ENCODE measurements at regions not wholly inside any gene's neighbourhood (a gene's known extent, or its start where the extent isn't known, plus 50 kb on each side); places are given as distances from the start of the nearest gene placed in this dataset.

- no peaks in the 10 kb centered on the region for H3K9me2 ChIP-seq (ENCODE audit: low read depth, low read length)
These were observed 400.3 kb downstream of the CD109 start for GRCh38 chr6:74096329-74096728.

GRCh38 chr6:74093361-74093760 is 397.4 kb downstream of the CD109 start:
- Histone ChIP-seq H3K9me3 (ENCODE audit: low read length) (no peaks in the 10 kb centered on the region), H3K27me3 (ENCODE audit: insufficient read depth, low read length) (no peaks in the 10 kb centered on the region), H3K9me2 (ENCODE audit: low read depth, low read length) (no peaks in the 10 kb centered on the region), H3K36me3 (ENCODE audit: insufficient read depth, low read length) (no peaks in the 10 kb centered on the region), H4K20me1 (ENCODE audit: insufficient read depth, low read length) (no peaks in the 10 kb centered on the region), H3K4me2 (ENCODE audit: low read length) (no peak overlapping the region), H3F3A (ENCODE audit: insufficient read depth, low read length) (no peaks in the 10 kb centered on the region), H3K4me1 (ENCODE audit: insufficient read depth, low read length, severe bottlenecking) (no peaks in the 10 kb centered on the region), H2AFZ (ENCODE audit: low read length) (no peak overlapping the region), H3K9ac (ENCODE audit: low read length) (no peak overlapping the region), H3K27ac (ENCODE audit: low read depth, low read length, poor library complexity, severe bottlenecking) (no peak overlapping the region), H3K4me3 (ENCODE audit: low read depth, low read length, poor library complexity, severe bottlenecking) (no peak overlapping the region), H3K79me2 (ENCODE audit: insufficient read depth, low read length) (no peaks in the 10 kb centered on the region)
- TF ChIP-seq EZH2 (IDR thresholded peaks at IDR 0.05; ENCODE audit: borderline replicate concordance, low read length) (no peak), CTCF (IDR thresholded peaks at IDR 0.05; ENCODE audit: low read length) (no peak)

More at GRCh38 chr6:74096329-74096728, 400.3 kb downstream of the CD109 start:
- H3K27ac ChIP-seq (ENCODE audit: low read depth, low read length, poor library complexity, severe bottlenecking) = no peak overlapping the region
- H3K9ac ChIP-seq (ENCODE audit: low read length) = no peak overlapping the region
- H3F3A ChIP-seq (ENCODE audit: insufficient read depth, low read length) = no peaks in the 10 kb centered on the region
- no peak overlapping the region for H3K4me3 ChIP-seq (ENCODE audit: low read depth, low read length, poor library complexity, severe bottlenecking)
- no peaks in the 10 kb centered on the region for H3K36me3 ChIP-seq (ENCODE audit: insufficient read depth, low read length)
- no peak overlapping the region for H2AFZ ChIP-seq (ENCODE audit: low read length)
- H4K20me1 ChIP-seq (ENCODE audit: insufficient read depth, low read length) = no peaks in the 10 kb centered on the region
- no peaks in the 10 kb centered on the region for H3K4me1 ChIP-seq (ENCODE audit: insufficient read depth, low read length, severe bottlenecking)
- no peaks in the 10 kb centered on the region for H3K27me3 ChIP-seq (ENCODE audit: insufficient read depth, low read length)
- H3K9me3 ChIP-seq (ENCODE audit: low read length) = no peaks in the 10 kb centered on the region
- H3K4me2 ChIP-seq (ENCODE audit: low read length) = no peak overlapping the region
- TF ChIP-seq CTCF (IDR thresholded peaks at IDR 0.05; ENCODE audit: low read length) (no peak), EZH2 (IDR thresholded peaks at IDR 0.05; ENCODE audit: borderline replicate concordance, low read length) (no peak)
- no peaks in the 10 kb centered on the region for H3K79me2 ChIP-seq (ENCODE audit: insufficient read depth, low read length)

- no peak overlapping the region for H3K27ac ChIP-seq (ENCODE audit: low read depth, low read length, poor library complexity, severe bottlenecking)
- H4K20me1 ChIP-seq (ENCODE audit: insufficient read depth, low read length) = no peaks in the 10 kb centered on the region
- H3K9ac ChIP-seq (ENCODE audit: low read length) = no peak overlapping the region
- no peaks in the 10 kb centered on the region for H3K27me3 ChIP-seq (ENCODE audit: insufficient read depth, low read length)
- TF ChIP-seq EZH2 (IDR thresholded peaks at IDR 0.05; ENCODE audit: borderline replicate concordance, low read length) (no peak), CTCF (IDR thresholded peaks at IDR 0.05; ENCODE audit: low read length) (no peak)
- H3K4me1 ChIP-seq (ENCODE audit: insufficient read depth, low read length, severe bottlenecking) = no peaks in the 10 kb centered on the region
- no peak overlapping the region for H3K4me3 ChIP-seq (ENCODE audit: low read depth, low read length, poor library complexity, severe bottlenecking)
- H3K79me2 ChIP-seq (ENCODE audit: insufficient read depth, low read length) = no peaks in the 10 kb centered on the region
- H3K9me3 ChIP-seq (ENCODE audit: low read length) = no peaks in the 10 kb centered on the region
- no peak overlapping the region for H3K4me2 ChIP-seq (ENCODE audit: low read length)
- no peaks in the 10 kb centered on the region for H3K36me3 ChIP-seq (ENCODE audit: insufficient read depth, low read length)
- no peaks in the 10 kb centered on the region for H3K9me2 ChIP-seq (ENCODE audit: low read depth, low read length)
- H2AFZ ChIP-seq (ENCODE audit: low read length) = no peak overlapping the region
- H3F3A ChIP-seq (ENCODE audit: insufficient read depth, low read length) = no peaks in the 10 kb centered on the region
These were observed 395.8 kb downstream of the CD109 start for GRCh38 chr6:74091794-74092157.
